ENCODE measurements at regions not wholly inside any gene's neighbourhood (a gene's known extent, or its start where the extent isn't known, plus 50 kb on each side); places are given as distances from the start of the nearest gene placed in this dataset.
"Not testable (repeated sequence)": the region's sequence is repeated elsewhere in the genome, so short reads cannot be mapped to it uniquely, and the experiment has no call there.

DNA sequence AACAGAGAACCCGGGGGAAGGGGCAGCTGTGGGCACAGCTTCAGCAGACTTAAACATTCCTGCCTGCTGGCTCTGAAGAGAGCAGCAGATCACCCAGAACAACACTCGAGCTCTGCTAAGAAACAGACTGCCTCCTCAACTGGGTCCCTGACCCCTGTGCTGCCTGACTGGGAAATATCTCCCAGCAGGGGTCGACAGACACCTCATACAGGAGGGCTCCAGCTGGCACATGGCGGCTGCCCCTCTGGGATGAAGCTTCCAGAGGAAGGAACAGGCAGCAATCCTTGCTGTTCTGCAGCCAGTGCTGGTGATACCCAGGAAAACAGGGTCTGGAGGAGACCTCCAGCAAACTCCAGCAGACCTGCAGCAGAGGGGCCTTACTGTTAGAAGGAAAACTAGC, 234.5 kb downstream of the TACR3 start:
- TF ChIP-seq CTCF (IDR thresholded peaks at IDR 0.05; ENCODE audit: low read depth, low read length, missing input control); FOXA1 (IDR thresholded peaks at IDR 0.05); TAF1 (conservative IDR thresholded peaks at IDR 0.05); RXRA (IDR thresholded peaks at IDR 0.05); RAD21 (IDR thresholded peaks at IDR 0.05); REST (IDR thresholded peaks at IDR 0.05); ZBTB33 (IDR thresholded peaks at IDR 0.05); MAX (IDR thresholded peaks at IDR 0.05); GABPA (IDR thresholded peaks at IDR 0.05 in 1 of 2, conservative IDR thresholded peaks at IDR 0.05 in 1 of 2); SP1 (IDR thresholded peaks at IDR 0.05); HNF4A (conservative IDR thresholded peaks at IDR 0.05); EGR1 (IDR thresholded peaks at IDR 0.05; ENCODE audit: low read depth in 2 of 2); YY1 (IDR thresholded peaks at IDR 0.05): not testable (repeated sequence)
- TF ChIP-seq, protein P1, sequence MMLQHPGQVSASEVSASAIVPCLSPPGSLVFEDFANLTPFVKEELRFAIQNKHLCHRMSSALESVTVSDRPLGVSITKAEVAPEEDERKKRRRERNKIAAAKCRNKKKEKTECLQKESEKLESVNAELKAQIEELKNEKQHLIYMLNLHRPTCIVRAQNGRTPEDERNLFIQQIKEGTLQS (IDR thresholded peaks at IDR 0.05) = not testable (repeated sequence)

Measured in liver (tissue), 3 donors.